ENCODE measurements at regions not wholly inside any gene's neighbourhood (a gene's known extent, or its start where the extent isn't known, plus 50 kb on each side); places are given as distances from the start of the nearest gene placed in this dataset.
"Not testable (repeated sequence)": the region's sequence is repeated elsewhere in the genome, so short reads cannot be mapped to it uniquely, and the experiment has no call there.

DNA sequence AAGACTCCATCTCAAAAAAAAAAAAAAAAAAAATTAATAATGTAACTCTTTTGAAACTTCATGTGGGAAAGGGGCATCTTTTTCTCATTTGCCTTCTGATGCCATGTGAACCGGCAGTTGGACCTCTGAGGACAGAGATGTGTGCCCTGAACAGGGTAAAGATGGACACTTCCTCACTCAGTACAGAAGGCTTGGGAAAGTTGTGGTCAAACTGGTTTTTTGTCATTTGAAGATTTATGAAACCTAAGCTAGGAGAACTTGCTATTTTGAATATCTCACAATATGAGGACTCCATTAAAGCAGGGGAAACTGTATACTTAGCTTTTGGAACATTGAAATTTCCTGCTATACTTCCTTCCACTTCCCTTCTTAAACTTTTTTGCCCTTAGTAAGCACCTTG lies 147.5 kb upstream of the ALDH1B1 start:
- Histone ChIP-seq H3K27ac (ENCODE audit: insufficient read depth, low read length) (no peak overlapping the region), H3K9ac (ENCODE audit: insufficient read depth, low read length) (no peak overlapping the region), H3K27me3 (ENCODE audit: control insufficient read depth, insufficient read depth, low read length) (no peaks in the 10 kb centered on the region), H3K4me2 (ENCODE audit: extremely low read depth, insufficient read depth, low read length) (no peak overlapping the region), H4K20me1 (ENCODE audit: control insufficient read depth, extremely low read depth, insufficient read depth, low read length) (no peaks in the 10 kb centered on the region), H3K36me3 (ENCODE audit: control insufficient read depth, insufficient read depth, low read length) (no peaks in the 10 kb centered on the region), H2AFZ (ENCODE audit: low read length) (no peak overlapping the region), H3K79me2 (ENCODE audit: control insufficient read depth, insufficient read depth, low read length) (no peaks in the 10 kb centered on the region), H3K9me3 (ENCODE audit: control insufficient read depth, insufficient read depth, low read depth, low read length) (no peaks in the 10 kb centered on the region), H3K4me1 (ENCODE audit: control insufficient read depth, extremely low read depth, insufficient read depth, low read length) (no peaks in the 10 kb centered on the region), H3K4me3 (replicated peaks in 1 of 4; ENCODE audit: control extremely low read depth in 1 of 4, insufficient read depth in 1 of 4, low read depth in 3 of 4, low read length in 4 of 4) (no peak overlapping the region)
- TF ChIP-seq EZH2 (IDR thresholded peaks at IDR 0.05; ENCODE audit: low read length, missing control alignments) = no peak
- TF ChIP-seq, protein P1, sequence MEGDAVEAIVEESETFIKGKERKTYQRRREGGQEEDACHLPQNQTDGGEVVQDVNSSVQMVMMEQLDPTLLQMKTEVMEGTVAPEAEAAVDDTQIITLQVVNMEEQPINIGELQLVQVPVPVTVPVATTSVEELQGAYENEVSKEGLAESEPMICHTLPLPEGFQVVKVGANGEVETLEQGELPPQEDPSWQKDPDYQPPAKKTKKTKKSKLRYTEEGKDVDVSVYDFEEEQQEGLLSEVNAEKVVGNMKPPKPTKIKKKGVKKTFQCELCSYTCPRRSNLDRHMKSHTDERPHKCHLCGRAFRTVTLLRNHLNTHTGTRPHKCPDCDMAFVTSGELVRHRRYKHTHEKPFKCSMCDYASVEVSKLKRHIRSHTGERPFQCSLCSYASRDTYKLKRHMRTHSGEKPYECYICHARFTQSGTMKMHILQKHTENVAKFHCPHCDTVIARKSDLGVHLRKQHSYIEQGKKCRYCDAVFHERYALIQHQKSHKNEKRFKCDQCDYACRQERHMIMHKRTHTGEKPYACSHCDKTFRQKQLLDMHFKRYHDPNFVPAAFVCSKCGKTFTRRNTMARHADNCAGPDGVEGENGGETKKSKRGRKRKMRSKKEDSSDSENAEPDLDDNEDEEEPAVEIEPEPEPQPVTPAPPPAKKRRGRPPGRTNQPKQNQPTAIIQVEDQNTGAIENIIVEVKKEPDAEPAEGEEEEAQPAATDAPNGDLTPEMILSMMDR (conservative IDR thresholded peaks at IDR 0.05 in 1 of 2, IDR thresholded peaks at IDR 0.05 in 1 of 2; ENCODE audit: low read depth in 1 of 2, low read length in 2 of 2) = no peak
- DNase-seq (ENCODE audit: low read depth in 2 of 2) = no peak

GRCh38 chr9:38243993-38244392 lies 148.5 kb upstream of the ALDH1B1 start:
- no peaks in the 10 kb centered on the region for H3K36me3 ChIP-seq (ENCODE audit: control insufficient read depth, insufficient read depth, low read length)
- H3K79me2 ChIP-seq (ENCODE audit: control insufficient read depth, insufficient read depth, low read length) = no peaks in the 10 kb centered on the region
- no peak overlapping the region for H3K4me3 ChIP-seq (replicated peaks in 1 of 4; ENCODE audit: control extremely low read depth in 1 of 4, insufficient read depth in 1 of 4, low read depth in 3 of 4, low read length in 4 of 4)
- no peak overlapping the region for H3K9ac ChIP-seq (ENCODE audit: insufficient read depth, low read length)
- no peak overlapping the region for H2AFZ ChIP-seq (ENCODE audit: low read length)
- H3K27me3 ChIP-seq (ENCODE audit: control insufficient read depth, insufficient read depth, low read length) = no peaks in the 10 kb centered on the region
- H3K27ac ChIP-seq (ENCODE audit: insufficient read depth, low read length) = no peak overlapping the region
- no peak overlapping the region for H3K4me2 ChIP-seq (ENCODE audit: extremely low read depth, insufficient read depth, low read length)
- no peaks in the 10 kb centered on the region for H3K4me1 ChIP-seq (ENCODE audit: control insufficient read depth, extremely low read depth, insufficient read depth, low read length)
- DNase-seq (ENCODE audit: low read depth in 2 of 2) = no peak
- TF ChIP-seq, protein P1 (conservative IDR thresholded peaks at IDR 0.05 in 1 of 2, IDR thresholded peaks at IDR 0.05 in 1 of 2; ENCODE audit: low read depth in 1 of 2, low read length in 2 of 2) = no peak
- TF ChIP-seq EZH2 (IDR thresholded peaks at IDR 0.05; ENCODE audit: low read length, missing control alignments) = no peak
- no peaks in the 10 kb centered on the region for H4K20me1 ChIP-seq (ENCODE audit: control insufficient read depth, extremely low read depth, insufficient read depth, low read length)
- H3K9me3 ChIP-seq (ENCODE audit: control insufficient read depth, insufficient read depth, low read depth, low read length) = no peaks in the 10 kb centered on the region

- not testable (repeated sequence) for H3K4me2 ChIP-seq (ENCODE audit: extremely low read depth, insufficient read depth, low read length); H3K4me3 ChIP-seq (replicated peaks in 1 of 4; ENCODE audit: control extremely low read depth in 1 of 4, insufficient read depth in 1 of 4, low read depth in 3 of 4, low read length in 4 of 4); H3K27ac ChIP-seq (ENCODE audit: insufficient read depth, low read length); H4K20me1 ChIP-seq (ENCODE audit: control insufficient read depth, extremely low read depth, insufficient read depth, low read length); DNase-seq (ENCODE audit: low read depth in 2 of 2); H2AFZ ChIP-seq (ENCODE audit: low read length); H3K36me3 ChIP-seq (ENCODE audit: control insufficient read depth, insufficient read depth, low read length); H3K9ac ChIP-seq (ENCODE audit: insufficient read depth, low read length); H3K4me1 ChIP-seq (ENCODE audit: control insufficient read depth, extremely low read depth, insufficient read depth, low read length); H3K79me2 ChIP-seq (ENCODE audit: control insufficient read depth, insufficient read depth, low read length); H3K27me3 ChIP-seq (ENCODE audit: control insufficient read depth, insufficient read depth, low read length); H3K9me3 ChIP-seq (ENCODE audit: control insufficient read depth, insufficient read depth, low read depth, low read length)
These were observed 150.4 kb upstream of the ALDH1B1 start for GRCh38 chr9:38242151-38242550.

GRCh38 chr9:38240051-38240450 lies 152.5 kb upstream of the ALDH1B1 start:
- Histone ChIP-seq H3K4me3 (replicated peaks in 1 of 4; ENCODE audit: control extremely low read depth in 1 of 4, insufficient read depth in 1 of 4, low read depth in 3 of 4, low read length in 4 of 4) (no peak overlapping the region), H3K4me2 (ENCODE audit: extremely low read depth, insufficient read depth, low read length) (no peak overlapping the region), H3K9me3 (ENCODE audit: control insufficient read depth, insufficient read depth, low read depth, low read length) (no peaks in the 10 kb centered on the region), H2AFZ (ENCODE audit: low read length) (no peak overlapping the region), H3K27ac (ENCODE audit: insufficient read depth, low read length) (no peak overlapping the region), H3K27me3 (ENCODE audit: control insufficient read depth, insufficient read depth, low read length) (no peaks in the 10 kb centered on the region), H3K4me1 (ENCODE audit: control insufficient read depth, extremely low read depth, insufficient read depth, low read length) (no peaks in the 10 kb centered on the region), H3K79me2 (ENCODE audit: control insufficient read depth, insufficient read depth, low read length) (no peaks in the 10 kb centered on the region), H3K9ac (ENCODE audit: insufficient read depth, low read length) (no peak overlapping the region), H3K36me3 (ENCODE audit: control insufficient read depth, insufficient read depth, low read length) (no peaks in the 10 kb centered on the region), H4K20me1 (ENCODE audit: control insufficient read depth, extremely low read depth, insufficient read depth, low read length) (no peaks in the 10 kb centered on the region)
- DNase-seq (ENCODE audit: low read depth in 2 of 2) = no peak
- TF ChIP-seq, protein P1 (conservative IDR thresholded peaks at IDR 0.05 in 1 of 2, IDR thresholded peaks at IDR 0.05 in 1 of 2; ENCODE audit: low read depth in 1 of 2, low read length in 2 of 2) = no peak
- TF ChIP-seq EZH2 (IDR thresholded peaks at IDR 0.05; ENCODE audit: low read length, missing control alignments) = no peak
